BE2C (cell line): ENCODE measurements at regions not wholly inside any gene's neighbourhood (a gene's known extent, or its start where the extent isn't known, plus 50 kb on each side); places are given as distances from the start of the nearest gene placed in this dataset.

Source experiments
- DNase-seq: peaks from one replicate; pipeline ENCODE4 v3.0.0-alpha.2; 2020
- H3K27me3 ChIP-seq: fragments of 250-450 bp; sonication (Bioruptor Pico); 2 replicates; pipeline ENCODE4 v1.5.1; 2020; ENCODE audit warnings: mild to moderate bottlenecking
- H3K36me3 ChIP-seq: fragments of 250-450 bp; sonication (Bioruptor Pico); 2 replicates; pipeline ENCODE4 v1.5.1; 2020; ENCODE audit warnings: mild to moderate bottlenecking
- H3K4me1 ChIP-seq: fragments of 250-450 bp; sonication (Bioruptor Pico); 2 replicates; pipeline ENCODE4 v1.5.1; 2020
- H3K4me3 ChIP-seq: 2 replicates; pipeline ENCODE4 v1.5.1; 2011; ENCODE audit warnings: low read depth, low read length
- H3K9me3 ChIP-seq: fragments of 250-450 bp; sonication (Bioruptor Pico); 2 replicates; pipeline ENCODE4 v1.5.1; 2020
- TF ChIP-seq, protein P1 (sequence below): IDR thresholded peaks from 2 replicates; pipeline ENCODE4 v1.5.1; 2012; ENCODE audit warnings: mild to moderate bottlenecking, low read depth, low read length

DNA sequence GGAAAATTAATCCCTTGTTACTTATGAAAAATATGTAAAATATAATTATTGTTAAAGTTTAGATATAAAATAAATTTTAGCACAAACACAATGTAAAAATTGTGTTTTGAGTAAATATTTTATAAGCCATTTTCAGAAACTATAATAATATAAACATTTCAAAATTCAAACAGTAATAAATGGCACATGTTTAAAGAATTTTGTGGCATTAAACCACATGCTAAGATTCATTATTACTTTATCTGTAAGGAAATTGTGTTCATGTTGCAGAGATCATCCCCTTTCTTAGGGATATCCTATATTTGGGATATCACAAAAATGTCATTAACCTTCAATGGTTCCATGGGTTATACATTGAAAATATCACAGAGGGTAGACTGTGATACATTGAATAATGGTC is 1044.3 kb downstream of the AMY1C start:
- Histone ChIP-seq H3K36me3 (no peaks in the 10 kb centered on the region), H3K9me3 (no peaks in the 10 kb centered on the region)
- TF ChIP-seq, protein P1, sequence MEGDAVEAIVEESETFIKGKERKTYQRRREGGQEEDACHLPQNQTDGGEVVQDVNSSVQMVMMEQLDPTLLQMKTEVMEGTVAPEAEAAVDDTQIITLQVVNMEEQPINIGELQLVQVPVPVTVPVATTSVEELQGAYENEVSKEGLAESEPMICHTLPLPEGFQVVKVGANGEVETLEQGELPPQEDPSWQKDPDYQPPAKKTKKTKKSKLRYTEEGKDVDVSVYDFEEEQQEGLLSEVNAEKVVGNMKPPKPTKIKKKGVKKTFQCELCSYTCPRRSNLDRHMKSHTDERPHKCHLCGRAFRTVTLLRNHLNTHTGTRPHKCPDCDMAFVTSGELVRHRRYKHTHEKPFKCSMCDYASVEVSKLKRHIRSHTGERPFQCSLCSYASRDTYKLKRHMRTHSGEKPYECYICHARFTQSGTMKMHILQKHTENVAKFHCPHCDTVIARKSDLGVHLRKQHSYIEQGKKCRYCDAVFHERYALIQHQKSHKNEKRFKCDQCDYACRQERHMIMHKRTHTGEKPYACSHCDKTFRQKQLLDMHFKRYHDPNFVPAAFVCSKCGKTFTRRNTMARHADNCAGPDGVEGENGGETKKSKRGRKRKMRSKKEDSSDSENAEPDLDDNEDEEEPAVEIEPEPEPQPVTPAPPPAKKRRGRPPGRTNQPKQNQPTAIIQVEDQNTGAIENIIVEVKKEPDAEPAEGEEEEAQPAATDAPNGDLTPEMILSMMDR: no peak

GRCh38 chr1:104795931-104796330 is 1046.2 kb downstream of the AMY1C start:
- Histone ChIP-seq H3K9me3 (no peaks in the 10 kb centered on the region), H3K4me3 (no peak overlapping the region), H3K4me1 (peaks cover 2% of the 10 kb centered on the region; the same call in 1 of the 2 replicates), H3K27me3 (no peaks in the 10 kb centered on the region), H3K36me3 (no peaks in the 10 kb centered on the region)
- no peak for DNase-seq
- TF ChIP-seq, protein P1: no peak

More for the DNA sequence above, 1044.3 kb downstream of the AMY1C start:
- no peak for DNase-seq
- H3K27me3 ChIP-seq: no peaks in the 10 kb centered on the region
- no peak overlapping the region for H3K4me3 ChIP-seq
- peaks cover 2% of the 10 kb centered on the region; the same call in 1 of the 2 replicates for H3K4me1 ChIP-seq

GRCh38 chr1:104797982-104798381 is 1048.3 kb downstream of the AMY1C start:
- no peaks in the 10 kb centered on the region for H3K27me3 ChIP-seq
- H3K4me1 ChIP-seq: peaks cover 1% of the 10 kb centered on the region
- no peaks in the 10 kb centered on the region for H3K9me3 ChIP-seq
- DNase-seq: no peak
- H3K4me3 ChIP-seq: no peak overlapping the region
- TF ChIP-seq, protein P1: no peak
- no peaks in the 10 kb centered on the region for H3K36me3 ChIP-seq

GRCh38 chr1:104801344-104801743 is 1051.6 kb downstream of the AMY1C start:
- Histone ChIP-seq H3K9me3 (no peaks in the 10 kb centered on the region), H3K4me3 (no peak overlapping the region), H3K4me1 (peaks cover 7% of the 10 kb centered on the region), H3K36me3 (no peaks in the 10 kb centered on the region), H3K27me3 (no peaks in the 10 kb centered on the region)
- TF ChIP-seq, protein P1: no peak
- no peak for DNase-seq

- Histone ChIP-seq H3K36me3 (no peaks in the 10 kb centered on the region), H3K9me3 (no peaks in the 10 kb centered on the region), H3K4me1 (peaks cover 7% of the 10 kb centered on the region), H3K4me3 (no peak overlapping the region), H3K27me3 (no peaks in the 10 kb centered on the region)
- DNase-seq: no peak
- TF ChIP-seq, protein P1: no peak
Observed at GRCh38 chr1:104804147-104804546, 1054.4 kb downstream of the AMY1C start.

DNA sequence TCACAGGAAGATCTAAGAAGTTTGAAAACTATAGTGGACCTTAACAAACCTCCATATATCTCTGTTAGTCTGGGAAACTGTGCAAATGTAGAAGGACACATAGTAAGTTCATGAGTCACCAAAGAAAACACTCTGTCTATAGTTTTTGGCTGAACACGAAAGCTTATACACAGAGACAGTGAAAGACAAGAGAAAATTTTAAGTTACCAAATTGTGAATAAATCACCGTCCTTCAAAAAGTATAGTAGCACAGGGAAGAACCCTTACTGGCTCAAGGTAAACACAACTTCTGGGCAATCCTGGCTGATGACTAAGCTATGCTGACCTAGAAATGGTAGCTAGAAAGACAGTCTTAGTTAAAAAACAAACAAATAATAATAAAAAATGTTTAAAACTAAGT is 1057.9 kb downstream of the AMY1C start:
- no peaks in the 10 kb centered on the region for H3K36me3 ChIP-seq

More for the DNA sequence above, 1057.9 kb downstream of the AMY1C start:
- DNase-seq: no peak
- Histone ChIP-seq H3K4me1 (peaks cover 7% of the 10 kb centered on the region), H3K4me3 (no peak overlapping the region), H3K27me3 (no peaks in the 10 kb centered on the region), H3K9me3 (no peaks in the 10 kb centered on the region)
- TF ChIP-seq, protein P1: no peak
